NCI-H1105 (cell line): ENCODE measurements at regions not wholly inside any gene's neighbourhood (a gene's known extent, or its start where the extent isn't known, plus 50 kb on each side); places are given as distances from the start of the nearest gene placed in this dataset.

Experiments used
- DNase-seq: peaks from one replicate; lab custom pipeline; 2025; lab: John Stamatoyannopoulos, UW

DNA sequence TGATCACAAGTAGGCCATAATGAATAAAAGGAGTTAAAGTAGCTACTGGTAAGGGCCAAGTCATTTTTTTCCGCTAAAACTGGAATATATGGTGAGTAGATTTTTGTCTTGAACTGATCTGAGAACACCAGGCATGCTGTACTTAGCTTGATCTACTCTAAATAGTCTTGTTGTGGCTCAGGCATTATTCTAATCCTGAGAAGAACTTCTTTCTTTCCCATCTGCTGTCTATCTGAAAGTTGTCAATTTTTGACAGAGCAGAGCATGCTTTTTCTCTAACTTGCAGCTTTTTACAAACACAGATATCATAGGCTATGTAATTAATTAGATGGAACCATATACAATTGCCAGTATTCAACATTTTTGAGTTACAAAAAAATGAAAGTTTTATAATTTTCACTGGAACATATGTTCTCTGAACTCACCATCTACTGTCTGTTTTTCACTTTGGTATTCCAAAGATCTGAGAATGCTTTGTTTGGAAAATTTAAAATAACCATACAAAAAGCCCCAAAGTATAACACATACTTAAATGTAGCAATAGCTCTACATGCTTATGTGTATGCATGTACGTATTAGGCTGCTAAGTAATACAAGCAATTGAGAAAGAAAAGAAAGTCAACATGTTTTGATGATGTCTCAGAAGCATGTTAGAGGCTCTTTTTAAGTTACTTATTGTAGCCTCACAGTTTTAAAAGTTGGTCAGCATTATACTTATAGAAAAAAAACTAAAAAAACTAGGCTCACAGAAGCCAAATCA lies 542.7 kb upstream of the LUZP2 start:
- DNase-seq = no peak

DNA sequence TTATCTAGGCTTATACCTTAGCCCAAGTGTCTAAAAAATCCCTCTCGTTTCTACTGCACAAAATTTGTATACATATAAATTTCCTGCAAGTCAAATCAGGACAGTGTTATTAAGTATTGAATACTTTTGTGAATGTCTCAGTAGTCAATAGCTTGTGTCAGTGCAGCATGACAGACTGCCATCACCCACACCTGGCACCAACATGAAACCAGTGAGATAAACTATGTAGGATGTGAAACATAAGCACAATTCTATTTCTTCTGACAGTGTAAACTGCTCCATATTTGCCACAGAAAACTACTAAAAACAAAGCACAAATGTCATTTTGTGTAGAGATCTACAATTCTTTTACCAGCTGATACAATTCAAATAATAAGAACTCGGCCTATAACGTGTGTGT lies 542.1 kb upstream of the LUZP2 start:
- no peak for DNase-seq

DNA sequence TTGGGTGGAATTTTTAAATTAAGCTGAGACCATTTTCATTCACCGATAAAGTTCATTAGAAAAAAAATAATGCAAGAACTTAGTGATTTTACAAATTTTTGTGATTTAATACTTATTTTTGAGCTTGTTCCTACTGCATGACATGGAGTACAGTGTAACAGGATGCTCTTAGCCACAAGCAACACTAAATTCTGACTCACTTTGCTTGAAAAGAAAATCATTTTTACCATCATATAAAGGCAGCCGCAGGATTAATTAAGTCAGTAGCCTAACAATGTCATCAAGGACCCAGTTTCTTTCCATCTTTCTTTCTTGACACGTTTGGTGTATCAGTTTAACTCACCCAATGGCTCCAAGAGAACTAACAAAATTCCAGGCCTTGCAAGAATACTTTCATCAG lies 540.3 kb upstream of the LUZP2 start:
- DNase-seq = no peak

DNA sequence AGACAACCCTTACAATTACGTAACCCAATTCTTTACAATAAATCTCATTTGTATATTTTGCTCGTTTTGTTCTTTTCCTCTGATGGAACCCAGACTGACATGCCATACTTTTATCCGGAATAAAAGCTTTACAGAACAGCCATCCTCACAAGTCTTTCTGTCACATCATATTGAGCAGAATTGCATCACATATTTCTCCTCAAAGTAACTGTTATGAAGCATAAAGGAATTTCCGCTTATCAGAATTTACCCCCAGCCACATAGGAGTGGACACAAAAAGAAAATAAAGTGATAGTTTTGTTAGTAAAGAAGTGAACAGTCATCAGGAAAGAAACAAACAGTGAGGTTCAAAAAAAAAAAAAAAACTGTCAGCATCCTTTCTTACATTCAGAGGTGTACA lies 539.5 kb upstream of the LUZP2 start:
- no peak for DNase-seq

DNA sequence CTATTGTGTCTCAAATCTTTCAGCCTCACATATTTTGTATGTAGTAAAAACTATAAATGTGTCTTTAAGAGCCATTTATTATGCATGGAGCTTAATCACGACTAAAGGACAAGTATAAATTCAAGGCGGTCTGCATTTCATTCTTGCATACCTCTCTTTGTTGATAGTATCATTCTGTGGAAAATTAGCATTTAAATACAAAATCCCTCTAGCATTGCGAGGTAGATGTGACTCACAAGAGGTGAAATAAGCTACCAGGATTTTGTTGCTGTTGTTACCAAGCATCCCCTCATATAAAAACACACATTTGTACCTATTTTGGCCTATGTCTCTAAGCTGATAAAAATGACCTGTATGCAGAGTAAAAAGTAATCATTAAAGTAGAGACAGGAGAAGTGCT lies 537.4 kb upstream of the LUZP2 start:
- DNase-seq = no peak

DNA sequence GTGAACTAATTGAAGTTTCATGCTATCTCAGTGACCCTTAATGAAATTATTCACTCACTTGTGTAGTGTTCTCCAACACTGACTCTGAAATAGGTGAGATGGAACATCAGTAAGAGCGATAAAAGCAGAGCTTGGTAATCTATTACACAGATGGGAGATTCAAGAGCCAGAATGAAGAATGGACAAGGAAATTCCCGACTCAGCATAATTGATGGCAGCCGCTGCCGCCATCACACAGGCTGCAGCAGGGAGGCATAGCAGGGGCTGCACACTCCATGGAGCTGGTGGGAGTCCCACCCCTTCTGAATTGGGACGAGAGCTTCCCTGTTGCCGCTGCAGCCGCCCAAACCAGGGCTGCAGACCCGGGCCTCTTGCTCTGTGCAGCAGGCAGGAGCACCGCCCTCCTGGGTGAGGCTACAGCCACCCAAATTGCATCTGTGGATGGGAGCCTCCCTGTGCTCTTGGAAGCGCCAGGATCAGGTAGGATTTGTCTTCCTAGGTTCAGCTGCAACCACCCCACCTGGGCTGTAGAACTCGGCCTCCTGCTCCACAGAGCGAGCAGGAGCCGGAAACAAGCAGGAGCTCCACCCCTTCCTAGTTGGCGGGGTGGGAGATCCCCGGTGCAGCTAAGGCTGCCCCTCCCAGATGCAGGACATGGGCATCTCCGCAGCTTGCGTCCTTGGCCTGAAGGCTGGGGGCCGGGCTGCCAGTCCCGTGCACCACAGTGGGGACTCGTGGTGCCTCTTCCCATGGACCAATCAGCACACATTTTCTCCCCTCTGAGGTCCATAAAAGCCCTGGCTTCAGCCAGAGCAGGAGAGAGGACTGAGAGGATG lies 535.1 kb upstream of the LUZP2 start:
- no peak for DNase-seq

DNA sequence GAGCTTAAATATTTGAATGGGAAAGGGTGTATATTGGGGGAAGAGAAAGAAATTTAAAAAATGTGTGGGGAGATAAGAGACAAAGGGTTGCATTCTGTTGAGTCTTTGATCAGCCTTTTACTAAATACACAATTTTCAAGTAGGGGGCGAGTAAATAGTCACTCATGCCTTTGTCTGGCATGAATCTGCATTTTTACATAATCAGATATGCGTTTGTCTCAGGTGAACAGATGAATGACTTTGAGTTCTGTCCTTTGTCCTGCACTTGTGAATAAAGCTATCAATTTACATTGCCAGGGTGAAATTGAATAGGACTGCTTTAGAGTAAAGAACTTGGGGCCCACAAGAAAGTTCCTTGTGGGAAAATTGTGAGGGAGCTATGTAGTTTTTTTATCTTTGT lies 523.6 kb upstream of the LUZP2 start:
- no peak for DNase-seq

DNA sequence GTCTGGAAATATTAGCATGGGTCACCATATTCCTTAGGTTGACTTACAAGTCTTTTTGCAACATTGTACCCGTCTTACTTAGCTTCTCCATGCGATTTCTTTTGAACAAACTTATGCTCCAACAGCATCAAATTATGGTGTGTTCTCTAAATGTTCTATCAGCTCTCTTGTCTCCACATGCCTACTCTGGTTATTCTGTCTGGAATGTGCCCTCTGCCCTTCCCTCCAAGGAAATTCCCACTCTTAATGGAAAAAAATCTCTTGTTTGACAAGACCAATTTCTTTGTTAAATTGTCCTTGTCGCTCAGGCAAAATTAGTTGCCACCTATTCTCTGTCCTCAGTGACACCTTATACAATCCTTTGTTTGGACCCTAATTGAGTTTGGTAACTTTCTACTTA lies 522.8 kb upstream of the LUZP2 start:
- DNase-seq = no peak

DNA sequence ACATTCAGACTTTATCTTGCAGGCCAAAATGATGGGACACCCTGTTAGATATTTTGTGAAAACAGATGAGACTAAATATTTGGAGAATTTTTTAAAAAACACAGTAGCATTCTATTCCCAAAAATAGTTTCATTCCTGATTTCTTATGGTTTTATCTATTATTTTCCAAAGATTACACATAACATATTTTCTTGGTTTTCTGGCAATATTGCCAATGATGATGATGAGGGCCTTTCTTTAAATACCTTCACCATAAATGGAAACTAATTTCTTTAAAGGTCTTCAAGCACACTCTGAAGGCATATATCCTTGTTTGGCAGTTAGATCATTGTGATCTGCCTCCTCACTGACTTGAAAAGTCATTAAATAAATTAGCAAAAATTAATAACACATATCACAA lies 522.3 kb upstream of the LUZP2 start:
- no peak for DNase-seq

DNA sequence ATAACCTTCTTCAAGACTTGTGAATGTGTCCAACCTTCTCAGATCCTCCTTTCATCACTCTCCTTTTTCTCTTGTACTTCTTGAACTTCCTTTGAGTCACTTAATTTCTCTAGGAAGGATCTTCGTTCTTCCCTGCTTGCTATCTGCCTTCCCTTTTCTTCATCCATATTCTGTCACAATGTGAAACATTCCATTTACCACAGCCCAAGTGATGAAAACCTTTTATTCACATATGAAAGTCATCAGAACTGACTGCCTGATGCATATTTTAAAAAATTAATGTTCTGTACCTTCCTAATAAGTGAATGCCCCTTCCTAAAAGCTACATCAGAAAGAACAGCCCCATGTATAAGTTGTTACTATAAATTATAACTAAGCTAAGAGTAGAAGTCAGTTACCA lies 520.4 kb upstream of the LUZP2 start:
- DNase-seq = no peak

DNA sequence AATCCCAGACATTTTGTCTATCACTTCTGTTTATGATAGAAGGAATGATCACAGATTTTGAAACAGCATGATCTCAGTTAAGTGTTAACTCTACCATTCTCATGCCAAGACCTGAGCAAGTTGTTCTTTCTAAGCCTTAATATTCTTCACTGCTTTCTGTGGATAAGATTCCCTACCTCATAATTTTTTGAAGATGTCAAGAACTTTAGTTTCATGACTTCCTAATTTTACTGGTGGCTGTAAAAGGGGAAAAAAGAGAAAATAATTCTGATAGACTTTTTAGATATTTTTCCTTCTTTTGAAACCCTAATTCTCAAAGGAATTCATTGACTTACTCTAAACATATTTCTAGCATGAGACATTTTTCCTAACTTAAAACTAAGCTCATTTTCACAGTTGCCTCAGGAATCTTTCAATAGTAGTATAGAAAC lies 520.0 kb upstream of the LUZP2 start:
- no peak for DNase-seq

DNA sequence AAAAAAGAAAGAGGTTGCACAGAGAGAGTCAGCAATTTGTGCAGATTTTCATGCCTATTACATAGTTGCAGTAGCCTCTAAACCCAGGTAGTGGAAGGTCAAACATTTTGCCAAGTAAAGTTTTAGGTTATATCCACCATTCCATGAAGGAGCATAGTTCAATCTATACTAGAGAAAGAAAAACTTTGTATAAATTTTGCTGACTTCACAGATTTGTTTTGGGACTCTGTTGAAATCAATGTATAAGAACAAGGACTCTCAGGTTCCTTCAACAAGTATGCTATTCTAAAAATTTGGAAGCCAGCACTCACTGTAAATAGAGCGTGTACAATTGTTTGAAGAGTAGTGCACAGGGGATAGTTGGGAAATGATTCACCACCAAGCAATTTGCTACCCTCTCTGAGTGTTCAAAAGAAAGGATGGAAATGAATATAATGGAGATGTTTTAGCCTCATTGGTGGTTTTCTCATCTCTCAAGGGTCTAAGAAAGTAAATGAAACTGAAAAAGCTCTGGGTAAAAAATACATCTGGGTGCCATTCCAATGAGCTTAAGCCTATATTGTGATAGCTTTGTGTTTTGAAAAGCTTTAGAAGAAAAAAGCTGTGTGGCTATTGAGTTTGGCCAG lies 508.4 kb upstream of the LUZP2 start:
- no peak for DNase-seq

DNA sequence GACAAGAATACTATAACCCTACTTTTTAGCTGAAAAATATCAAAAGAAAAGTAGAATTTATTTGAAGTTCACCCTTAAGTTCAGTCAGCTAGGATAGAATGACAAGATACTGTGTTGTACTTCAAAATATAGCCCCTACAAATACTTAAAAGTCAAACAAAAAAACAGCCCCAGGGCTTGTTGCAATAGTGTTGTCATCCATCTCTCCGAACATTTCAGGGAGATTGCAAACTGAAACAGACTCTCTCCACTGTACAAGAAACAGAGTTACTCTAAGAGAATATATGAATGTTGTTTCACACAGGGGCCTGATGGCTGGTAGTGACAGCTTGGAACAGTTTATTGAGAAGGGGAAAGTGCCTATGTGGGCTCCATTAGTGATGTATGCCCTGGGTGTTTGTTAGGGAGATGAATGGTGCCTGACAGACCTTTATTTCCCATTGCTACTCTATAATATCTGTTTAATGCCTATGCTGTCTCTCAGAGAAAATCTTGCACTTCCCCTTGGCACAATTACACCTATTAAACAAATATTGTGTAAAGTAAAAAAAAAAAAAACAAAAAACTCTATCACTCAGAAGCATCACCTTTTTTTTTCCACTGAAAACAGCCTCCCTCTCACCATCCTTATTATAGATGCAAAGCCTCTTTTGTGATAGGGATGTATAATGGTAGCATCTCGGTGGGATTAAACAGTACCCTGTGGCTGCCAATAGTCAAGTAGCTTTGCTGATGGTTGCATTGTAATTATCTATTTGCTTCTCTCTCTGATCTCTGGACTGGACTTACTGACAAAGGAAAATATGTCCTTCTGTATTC lies 506.3 kb upstream of the LUZP2 start:
- no peak for DNase-seq

DNA sequence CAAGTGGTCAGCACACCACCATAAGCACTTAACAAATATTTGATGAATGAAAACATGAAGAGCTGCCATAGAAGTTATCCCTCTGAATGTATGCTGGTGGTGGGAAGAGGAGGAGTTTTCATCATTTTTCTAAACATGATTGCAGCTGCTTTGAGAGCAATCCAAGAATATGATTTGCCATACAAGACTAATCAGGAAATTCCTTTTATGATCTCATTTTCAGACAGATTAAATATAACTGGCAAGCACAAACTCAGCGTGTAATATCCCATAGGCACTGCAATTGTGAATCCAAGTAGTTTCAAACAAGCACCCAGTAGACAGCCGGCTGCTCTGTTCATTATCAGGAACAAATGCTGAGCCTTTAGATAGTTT lies 505.7 kb upstream of the LUZP2 start:
- no peak for DNase-seq

DNA sequence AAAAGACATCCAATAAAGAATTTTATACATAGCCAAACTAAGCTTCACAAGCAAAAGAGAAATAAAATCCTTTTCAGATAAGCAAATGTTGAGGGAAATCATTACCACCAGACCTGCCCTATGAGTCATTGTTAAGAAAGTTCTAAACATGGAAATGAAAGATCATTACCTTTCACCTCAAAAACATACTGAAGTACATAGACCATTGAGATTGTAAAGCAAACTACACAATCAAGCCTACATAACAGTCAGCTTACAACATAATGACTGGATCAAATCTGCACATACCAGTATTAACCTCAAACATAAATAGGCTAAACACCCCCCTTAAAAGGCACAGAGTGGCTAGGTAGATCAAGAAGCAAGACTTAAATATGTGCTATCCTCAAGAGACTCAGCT lies 501.0 kb upstream of the LUZP2 start:
- DNase-seq = no peak

DNA sequence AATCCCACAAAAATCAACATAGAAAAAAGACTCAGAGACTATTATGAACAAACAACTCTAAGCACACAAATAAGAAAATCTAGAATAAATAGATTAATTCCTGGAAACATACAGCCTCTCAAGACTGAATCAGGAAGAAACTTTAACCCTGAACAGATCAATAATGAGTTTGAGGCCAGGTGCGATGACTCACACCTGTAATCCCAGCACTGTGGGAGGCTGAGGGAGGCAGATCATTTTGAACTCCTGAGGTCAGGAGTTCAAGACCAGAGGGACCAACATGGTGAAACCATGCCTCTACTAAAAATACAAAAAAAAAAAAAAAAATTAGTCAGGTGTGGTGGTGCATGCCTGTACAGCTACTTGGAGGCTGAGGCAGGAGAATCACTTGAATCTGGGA lies 499.5 kb upstream of the LUZP2 start:
- DNase-seq = no peak

DNA sequence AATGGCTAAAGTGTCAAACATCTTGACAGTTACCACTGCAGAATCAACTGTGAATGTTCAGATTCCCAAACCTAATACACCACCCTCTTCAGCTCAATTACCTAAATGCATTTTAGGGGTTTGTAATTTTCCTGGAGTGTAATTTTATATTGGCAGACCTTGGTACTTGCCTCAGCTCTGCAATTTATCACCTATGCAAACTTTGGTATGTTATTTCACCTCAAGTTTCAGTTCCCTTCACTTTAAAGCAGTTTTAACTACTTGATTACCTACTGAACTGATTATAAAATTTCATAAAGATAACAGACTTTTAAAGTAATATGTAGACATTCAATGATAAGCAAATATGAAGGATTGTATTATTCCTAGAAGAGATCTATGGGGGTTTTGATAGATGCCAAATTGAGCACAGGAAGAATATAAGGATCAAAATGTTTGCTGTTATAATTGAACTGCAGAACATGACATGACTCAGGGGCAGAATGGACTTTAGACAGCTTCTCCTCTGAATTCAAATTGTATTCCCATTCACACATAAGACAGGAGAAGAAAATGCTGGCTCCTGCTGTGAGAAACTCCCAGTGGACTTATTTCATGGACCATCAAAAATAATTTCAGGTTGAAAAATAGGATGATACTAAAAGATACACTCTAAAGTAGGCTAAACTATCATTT lies 491.5 kb upstream of the LUZP2 start:
- DNase-seq = no peak

DNA sequence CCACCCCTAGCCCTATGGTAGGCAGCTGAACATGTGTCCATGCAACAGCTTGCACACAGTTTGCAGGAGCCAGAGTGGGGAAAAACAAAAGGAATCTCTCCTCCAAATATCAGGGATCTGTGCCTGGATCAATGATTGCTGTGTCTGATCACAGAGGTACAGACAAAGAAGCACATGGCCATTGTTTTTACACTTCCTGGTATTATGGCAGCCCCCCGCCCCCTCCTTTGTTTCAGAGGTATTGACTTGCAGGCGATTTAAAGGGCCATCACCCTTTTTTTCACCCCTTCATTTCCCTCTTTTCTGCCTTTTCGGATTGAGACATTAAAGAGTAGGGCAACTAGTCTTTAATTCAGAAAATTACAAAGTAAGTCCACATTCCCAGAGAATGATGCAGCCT lies 453.0 kb upstream of the LUZP2 start:
- no peak for DNase-seq

DNA sequence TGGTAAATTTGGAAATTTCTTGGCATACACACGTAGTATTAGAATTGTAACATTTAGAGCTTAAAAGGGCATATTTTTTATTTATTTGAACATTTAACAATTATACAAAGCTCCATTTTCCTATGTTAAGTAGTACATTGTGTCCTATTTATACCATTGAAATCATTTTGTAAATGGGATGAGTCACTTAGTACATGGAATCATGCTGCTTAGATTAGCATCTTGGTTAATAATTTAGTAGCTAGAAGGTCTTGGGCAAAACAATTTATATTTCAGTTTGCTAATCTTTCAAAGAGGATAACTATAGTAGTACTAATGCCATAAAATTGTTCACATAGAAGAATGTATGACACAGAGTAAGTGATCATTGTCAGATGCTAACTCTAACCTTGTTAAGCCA lies 450.1 kb upstream of the LUZP2 start:
- DNase-seq = no peak

DNA sequence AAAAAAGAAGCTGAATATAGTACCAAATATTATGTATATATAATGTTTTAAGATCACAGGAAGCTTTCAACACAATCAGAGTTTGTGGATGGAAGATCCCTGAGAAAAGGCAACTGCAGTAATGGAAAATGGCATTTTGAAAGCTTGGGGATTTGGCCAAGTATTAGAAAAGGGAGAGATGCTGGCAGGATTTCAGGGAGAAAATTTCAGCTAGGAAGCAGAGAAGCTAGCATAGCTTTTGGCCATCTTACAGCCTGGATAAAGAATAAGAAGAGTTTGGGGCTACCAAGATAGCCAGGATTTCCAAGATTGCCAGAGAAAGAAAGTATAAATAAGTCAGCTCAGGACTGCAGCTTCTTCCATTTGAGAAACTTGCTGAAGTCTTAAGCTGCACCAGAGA lies 440.8 kb upstream of the LUZP2 start:
- no peak for DNase-seq

DNA sequence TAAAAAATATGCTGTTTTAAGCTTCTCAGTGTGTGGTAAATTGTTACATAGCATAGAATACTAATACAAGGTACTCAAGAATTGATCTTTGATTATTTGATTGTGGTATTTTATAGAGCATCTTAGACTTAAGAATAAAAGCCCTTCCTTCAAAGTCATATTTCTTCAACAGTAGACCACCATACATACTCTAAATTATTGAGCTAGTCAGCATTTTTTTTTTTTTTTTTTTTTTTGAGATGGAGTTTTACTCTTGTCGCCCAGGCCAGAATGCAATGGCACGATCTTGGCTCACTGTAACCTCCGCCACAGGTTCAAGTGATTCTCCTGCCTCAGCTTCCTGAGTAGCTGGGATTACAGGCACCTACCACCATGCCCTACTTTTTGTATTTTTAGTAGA lies 436.7 kb upstream of the LUZP2 start:
- no peak for DNase-seq
